Duodenal mucosa (tissue), 2 donors: ENCODE measurements at regions not wholly inside any gene's neighbourhood (a gene's known extent, or its start where the extent isn't known, plus 50 kb on each side); places are given as distances from the start of the nearest gene placed in this dataset.
"Not testable (repeated sequence)": the region's sequence is repeated elsewhere in the genome, so short reads cannot be mapped to it uniquely, and the experiment has no call there.

ENCODE experiments used
- H3K27ac ChIP-seq: one replicate; pipeline ENCODE4 v1.7.0; 2013; ENCODE audit warnings: low read depth, low read length
- H3K27me3 ChIP-seq, 2 donors: one replicate each; pipeline ENCODE4 v1.7.0; 2013; ENCODE audit warnings: low read length in 2 of 2, control low read depth in 1 of 2; ENCODE audit not compliant: insufficient read depth in 2 of 2, control insufficient read depth in 1 of 2
- H3K36me3 ChIP-seq, 2 donors: one replicate each; pipeline ENCODE4 v1.7.0; 2013; ENCODE audit warnings: low read length in 2 of 2, control low read depth in 1 of 2; ENCODE audit not compliant: insufficient read depth in 2 of 2, control insufficient read depth in 1 of 2
- H3K4me1 ChIP-seq, 2 donors: one replicate each; pipeline ENCODE4 v1.7.0; 2013; ENCODE audit warnings: low read length in 2 of 2, control low read depth in 1 of 2; ENCODE audit not compliant: insufficient read depth in 2 of 2, control insufficient read depth in 1 of 2
- H3K4me3 ChIP-seq, 2 donors: one replicate each; pipeline ENCODE4 v1.7.0; 2013; ENCODE audit warnings: low read length in 2 of 2, low read depth in 1 of 2
- H3K9ac ChIP-seq, 2 donors: one replicate each; pipeline ENCODE4 v1.7.0; 2013; ENCODE audit warnings: low read length in 2 of 2, low read depth in 1 of 2
- H3K9me3 ChIP-seq, 2 donors: one replicate each; pipeline ENCODE4 v1.7.0; 2013; ENCODE audit warnings: low read length in 2 of 2, control low read depth in 1 of 2; ENCODE audit not compliant: control insufficient read depth in 1 of 2

- not testable (repeated sequence) for H3K9ac ChIP-seq, H3K27me3 ChIP-seq, H3K4me1 ChIP-seq, H3K27ac ChIP-seq, H3K36me3 ChIP-seq, H3K4me3 ChIP-seq, H3K9me3 ChIP-seq
Measured at GRCh38 chr10:56447613-56448012, 86.6 kb upstream of the ZWINT start.

GRCh38 chr10:56441337-56441736 is 80.3 kb upstream of the ZWINT start:
- H3K36me3 ChIP-seq, H3K27me3 ChIP-seq, H3K9ac ChIP-seq, H3K4me3 ChIP-seq, H3K27ac ChIP-seq, H3K9me3 ChIP-seq, H3K4me1 ChIP-seq: not testable (repeated sequence)
